HL-60 (cell line): ENCODE measurements at regions not wholly inside any gene's neighbourhood (a gene's known extent, or its start where the extent isn't known, plus 50 kb on each side); places are given as distances from the start of the nearest gene placed in this dataset.

ENCODE experiments used
- DNase-seq, 2 experiments: peaks; one replicate each; pipeline ENCODE4 v3.0.0-alpha.2; 2010 to 2020; ENCODE audit warnings: low read depth in 1 of 2, low spot score in 1 of 2
- H3K27ac ChIP-seq: fragments of 250-450 bp; sonication (Bioruptor Pico); replicated peaks from 2 replicates; pipeline ENCODE4 v1.5.1; 2020; ENCODE audit warnings: mild to moderate bottlenecking, moderate library complexity
- H3K27me3 ChIP-seq: fragments of 250-450 bp; sonication (Bioruptor Pico); 2 replicates; pipeline ENCODE4 v1.5.1; 2021; ENCODE audit warnings: mild to moderate bottlenecking, moderate library complexity; ENCODE audit not compliant: insufficient read depth, poor library complexity, severe bottlenecking
- H3K4me3 ChIP-seq: replicated peaks from 2 replicates; pipeline ENCODE4 v1.5.1; 2011; ENCODE audit warnings: mild to moderate bottlenecking, control low read depth, low read length; ENCODE audit not compliant: insufficient read depth
- GABPA ChIP-seq: IDR thresholded peaks from 2 replicates; pipeline ENCODE4 v1.6.1; 2012; ENCODE audit warnings: low read depth
- POLR2AphosphoS5 ChIP-seq: IDR thresholded peaks from 2 replicates; pipeline ENCODE4 v1.6.1; 2012; ENCODE audit warnings: low read depth
- REST ChIP-seq: IDR thresholded peaks from 2 replicates; pipeline ENCODE4 v1.6.1; 2012; ENCODE audit warnings: low read depth; ENCODE audit not compliant: insufficient replicate concordance
- SPI1 ChIP-seq: IDR thresholded peaks from 2 replicates; pipeline ENCODE4 v1.6.1; 2012; ENCODE audit warnings: low read depth, mild to moderate bottlenecking, borderline replicate concordance
- TF ChIP-seq, protein P1 (sequence below): IDR thresholded peaks from one replicate; pipeline ENCODE4 v1.5.1; 2011; ENCODE audit warnings: low read length, control low read depth, inconsistent platforms; ENCODE audit not compliant: insufficient read depth

GRCh38 chr2:217356142-217356541 is 496.3 kb upstream of the TNP1 start:
- H3K27ac ChIP-seq, result no peak overlapping the region
- DNase-seq, result no peak
- no peak overlapping the region for H3K4me3 ChIP-seq
- no peaks in the 10 kb centered on the region for H3K27me3 ChIP-seq
- no peak for TF ChIP-seq GABPA
- TF ChIP-seq, protein P1, sequence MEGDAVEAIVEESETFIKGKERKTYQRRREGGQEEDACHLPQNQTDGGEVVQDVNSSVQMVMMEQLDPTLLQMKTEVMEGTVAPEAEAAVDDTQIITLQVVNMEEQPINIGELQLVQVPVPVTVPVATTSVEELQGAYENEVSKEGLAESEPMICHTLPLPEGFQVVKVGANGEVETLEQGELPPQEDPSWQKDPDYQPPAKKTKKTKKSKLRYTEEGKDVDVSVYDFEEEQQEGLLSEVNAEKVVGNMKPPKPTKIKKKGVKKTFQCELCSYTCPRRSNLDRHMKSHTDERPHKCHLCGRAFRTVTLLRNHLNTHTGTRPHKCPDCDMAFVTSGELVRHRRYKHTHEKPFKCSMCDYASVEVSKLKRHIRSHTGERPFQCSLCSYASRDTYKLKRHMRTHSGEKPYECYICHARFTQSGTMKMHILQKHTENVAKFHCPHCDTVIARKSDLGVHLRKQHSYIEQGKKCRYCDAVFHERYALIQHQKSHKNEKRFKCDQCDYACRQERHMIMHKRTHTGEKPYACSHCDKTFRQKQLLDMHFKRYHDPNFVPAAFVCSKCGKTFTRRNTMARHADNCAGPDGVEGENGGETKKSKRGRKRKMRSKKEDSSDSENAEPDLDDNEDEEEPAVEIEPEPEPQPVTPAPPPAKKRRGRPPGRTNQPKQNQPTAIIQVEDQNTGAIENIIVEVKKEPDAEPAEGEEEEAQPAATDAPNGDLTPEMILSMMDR, result no peak
- TF ChIP-seq REST, result no peak
- no peak for TF ChIP-seq POLR2AphosphoS5

DNA sequence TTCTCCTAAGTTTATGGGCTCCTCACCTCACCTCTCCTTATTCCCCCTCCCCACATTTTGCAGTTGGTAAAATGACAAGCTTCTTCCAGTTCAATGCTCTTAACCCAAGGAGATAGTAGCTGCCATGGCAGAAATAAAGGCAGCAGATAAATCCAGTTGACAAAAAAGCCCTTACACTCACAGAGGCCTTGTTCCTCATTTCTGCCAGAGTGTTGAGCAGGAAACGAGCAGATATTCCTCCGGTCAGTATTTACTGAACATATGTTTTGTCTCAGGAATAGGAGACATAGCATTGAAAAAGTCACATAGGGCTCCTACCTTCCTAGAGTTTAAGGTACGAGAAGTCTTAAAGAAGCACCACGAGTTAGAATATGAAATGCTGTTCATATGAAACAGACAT is 493.7 kb upstream of the TNP1 start:
- Histone ChIP-seq H3K27ac (peak overlapping the region; percentile 11; the same call in 1 of the 2 replicates), H3K27me3 (no peaks in the 10 kb centered on the region), H3K4me3 (no peak overlapping the region)
- peak in 1 of 2 experiments; percentile 29 for DNase-seq
- TF ChIP-seq, protein P1, result no peak
- TF ChIP-seq SPI1 (peak; percentile 45; the same call in 1 of the 2 replicates), REST (no peak), POLR2AphosphoS5 (no peak), GABPA (no peak)

DNA sequence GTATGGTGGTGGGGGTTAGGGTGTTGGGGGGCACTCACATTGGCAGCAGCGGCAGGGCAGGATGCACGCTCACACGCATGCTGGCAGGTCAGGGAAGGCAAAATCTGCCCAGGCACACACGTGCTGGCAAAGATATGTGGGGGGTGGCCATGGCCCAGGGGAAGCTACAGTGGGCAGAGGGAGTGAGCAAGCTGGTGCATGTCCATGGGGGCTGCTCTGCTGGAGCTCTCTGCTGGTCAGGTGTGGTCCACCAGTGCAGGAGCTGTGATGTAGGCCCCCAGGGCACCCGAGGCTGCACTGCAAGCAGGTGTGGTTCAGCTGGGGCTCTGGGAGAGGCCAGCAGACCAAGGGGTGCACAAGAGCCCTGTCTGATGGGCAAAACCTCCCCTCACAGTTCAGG is 491.5 kb upstream of the TNP1 start:
- no peak for TF ChIP-seq POLR2AphosphoS5
- TF ChIP-seq, protein P1, result no peak
- no peak for TF ChIP-seq GABPA
- no peak for TF ChIP-seq REST
- no peak for TF ChIP-seq SPI1
- Histone ChIP-seq H3K4me3 (no peak overlapping the region), H3K27me3 (no peaks in the 10 kb centered on the region), H3K27ac (no peak overlapping the region)
- DNase-seq, result no peak
